HG02623 (cell line): ENCODE measurements at regions not wholly inside any gene's neighbourhood (a gene's known extent, or its start where the extent isn't known, plus 50 kb on each side); places are given as distances from the start of the nearest gene placed in this dataset.

ENCODE experiments used
- ATAC-seq: cut with Tn5 transposase; IDR thresholded peaks from one replicate; pipeline ENCODE4 v1.9.1; 2021; ENCODE audit warnings: moderate library complexity; ENCODE audit not compliant: unreplicated experiment

GRCh38 chr9:27625751-27626150, 52.5 kb upstream of the C9orf72 start:
- ATAC-seq = no peak

- ATAC-seq = no peak
These were observed 53.2 kb upstream of the C9orf72 start for GRCh38 chr9:27626244-27627187.

GRCh38 chr9:27627188-27627564, 53.9 kb upstream of the C9orf72 start:
- no peak for ATAC-seq

- ATAC-seq = no peak
These were observed 55.0 kb upstream of the C9orf72 start for GRCh38 chr9:27628311-27628710.

GRCh38 chr9:27629425-27629824, 56.1 kb upstream of the C9orf72 start:
- ATAC-seq = no peak

GRCh38 chr9:27632254-27632653, 59.0 kb upstream of the C9orf72 start:
- no peak for ATAC-seq

GRCh38 chr9:27633764-27634163, 60.5 kb upstream of the C9orf72 start:
- no peak for ATAC-seq

- ATAC-seq = peak; percentile 72
These were observed 61.6 kb upstream of the C9orf72 start for GRCh38 chr9:27634879-27635278.

- ATAC-seq = no peak
These were observed 65.4 kb upstream of the C9orf72 start for GRCh38 chr9:27638716-27639115.

- no peak for ATAC-seq
These were observed 72.0 kb upstream of the C9orf72 start for GRCh38 chr9:27645161-27645840.

GRCh38 chr9:27653246-27653645, 80.0 kb upstream of the C9orf72 start:
- no peak for ATAC-seq

GRCh38 chr9:27653957-27654356, 80.7 kb upstream of the C9orf72 start:
- ATAC-seq = no peak

GRCh38 chr9:27654629-27655285, 81.5 kb upstream of the C9orf72 start:
- ATAC-seq = no peak

GRCh38 chr9:27655441-27655840, 82.2 kb upstream of the C9orf72 start:
- no peak for ATAC-seq

- ATAC-seq = no peak
These were observed 85.7 kb upstream of the C9orf72 start for GRCh38 chr9:27659001-27659400.

GRCh38 chr9:27659571-27659970, 86.3 kb upstream of the C9orf72 start:
- ATAC-seq = no peak

GRCh38 chr9:27660148-27660547, 86.9 kb upstream of the C9orf72 start:
- no peak for ATAC-seq

GRCh38 chr9:27663526-27663925, 90.2 kb upstream of the C9orf72 start:
- no peak for ATAC-seq

GRCh38 chr9:27664121-27664779, 91.0 kb upstream of the C9orf72 start:
- no peak for ATAC-seq

GRCh38 chr9:27665136-27665535, 91.9 kb upstream of the C9orf72 start:
- ATAC-seq = no peak

GRCh38 chr9:27668280-27668679, 95.0 kb upstream of the C9orf72 start:
- ATAC-seq = no peak
